GM21786 (cell line): ENCODE measurements at regions not wholly inside any gene's neighbourhood (a gene's known extent, or its start where the extent isn't known, plus 50 kb on each side); places are given as distances from the start of the nearest gene placed in this dataset.

Source experiments
- ATAC-seq: cut with Tn5 transposase; IDR thresholded peaks from one replicate; pipeline ENCODE4 v1.9.1; 2021; ENCODE audit not compliant: unreplicated experiment

DNA sequence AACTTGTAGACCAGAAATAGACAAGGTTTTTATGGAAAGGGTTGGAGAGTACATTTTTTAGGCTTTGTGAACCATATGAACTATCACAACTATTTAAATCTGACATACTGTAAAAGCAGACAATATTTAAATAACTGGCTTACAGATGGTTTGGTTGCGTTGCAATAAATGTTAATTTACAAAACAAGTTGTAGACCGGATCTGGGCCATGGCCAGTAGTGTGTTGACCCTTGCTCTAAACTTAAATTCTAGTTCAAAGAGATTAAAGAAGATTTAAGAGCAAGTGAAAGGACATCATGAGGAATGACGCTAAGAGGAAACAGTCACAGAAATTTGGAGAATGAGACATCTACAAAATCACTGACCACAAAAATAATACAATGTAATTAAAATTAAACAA, 652.7 kb downstream of the DCDC2C start:
- no peak for ATAC-seq

DNA sequence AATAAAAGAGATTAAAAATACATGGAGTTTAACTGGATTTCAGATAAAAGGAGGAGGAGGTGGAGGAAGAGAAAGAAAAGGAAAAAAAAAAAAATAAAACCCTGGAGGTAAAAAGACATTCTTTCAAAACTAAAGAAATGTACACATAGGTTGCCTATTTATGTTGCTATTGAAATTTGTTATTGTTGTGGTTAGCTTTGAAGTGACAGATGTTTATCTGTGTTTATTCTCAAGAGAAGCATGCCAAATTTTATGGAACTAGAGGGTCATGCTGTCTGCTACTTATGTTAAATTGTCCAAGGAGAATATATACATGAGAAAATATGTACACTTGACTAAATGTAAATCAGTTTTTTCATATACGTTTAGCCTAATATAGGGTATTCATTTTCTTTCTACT, 653.2 kb downstream of the DCDC2C start:
- ATAC-seq, result no peak

DNA sequence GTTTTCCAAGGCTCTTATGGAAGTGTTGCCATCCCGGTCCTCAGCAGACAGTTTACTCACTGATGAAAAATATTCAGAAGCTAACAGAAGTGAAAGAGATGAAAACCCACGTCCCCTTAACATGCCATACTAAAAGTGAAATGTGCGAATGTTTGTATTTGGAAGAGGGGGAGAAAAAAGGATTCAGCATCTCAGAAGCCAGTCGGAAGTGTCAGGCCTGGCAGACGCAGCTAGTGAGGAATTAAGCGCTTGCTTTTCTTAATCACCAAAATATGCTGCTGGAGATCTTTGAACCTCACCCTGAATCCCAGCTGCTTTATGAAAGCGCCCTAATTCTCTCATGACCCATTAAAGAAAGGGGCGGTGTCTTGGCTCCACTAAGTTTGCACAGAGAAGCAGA, 653.7 kb downstream of the DCDC2C start:
- no peak for ATAC-seq

DNA sequence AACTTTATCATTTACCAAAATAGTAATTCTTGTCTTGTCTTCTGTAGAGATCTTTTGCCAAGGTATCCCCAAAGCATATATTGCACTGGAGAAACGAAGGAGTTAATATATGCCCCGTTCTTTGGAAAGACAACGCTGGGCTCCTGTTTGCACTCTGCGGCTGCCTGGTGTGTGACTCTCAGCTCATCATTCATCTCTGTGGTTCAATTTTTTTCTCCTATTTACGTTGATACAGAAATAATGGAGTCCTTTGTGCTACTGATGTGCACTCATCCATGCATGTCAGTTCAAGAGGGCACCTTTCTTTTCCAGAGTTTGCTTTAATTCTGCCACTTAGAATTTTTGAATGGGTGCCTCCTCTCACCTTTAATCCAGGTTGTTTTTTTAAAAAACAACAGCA, 655.5 kb downstream of the DCDC2C start:
- no peak for ATAC-seq

DNA sequence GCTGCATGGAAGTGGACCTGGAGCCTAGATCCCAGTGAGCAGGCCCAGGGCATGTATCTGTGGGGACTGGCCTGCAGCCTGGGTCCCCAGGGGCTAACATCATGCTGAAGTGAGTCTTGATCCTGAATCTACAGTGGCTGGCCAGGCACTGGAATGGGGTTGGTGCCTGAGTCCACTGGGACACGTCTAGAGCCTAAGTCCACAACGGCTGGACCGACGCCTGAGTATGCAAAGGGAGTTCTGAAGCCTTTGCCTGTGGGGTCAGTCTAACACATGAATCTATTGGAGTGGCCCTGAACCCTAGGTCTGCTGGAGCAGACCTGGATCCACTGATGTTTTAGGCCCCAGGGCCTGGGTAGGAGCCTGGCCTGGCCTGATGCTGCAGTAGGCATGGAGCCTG, 665.5 kb downstream of the DCDC2C start:
- no peak for ATAC-seq

DNA sequence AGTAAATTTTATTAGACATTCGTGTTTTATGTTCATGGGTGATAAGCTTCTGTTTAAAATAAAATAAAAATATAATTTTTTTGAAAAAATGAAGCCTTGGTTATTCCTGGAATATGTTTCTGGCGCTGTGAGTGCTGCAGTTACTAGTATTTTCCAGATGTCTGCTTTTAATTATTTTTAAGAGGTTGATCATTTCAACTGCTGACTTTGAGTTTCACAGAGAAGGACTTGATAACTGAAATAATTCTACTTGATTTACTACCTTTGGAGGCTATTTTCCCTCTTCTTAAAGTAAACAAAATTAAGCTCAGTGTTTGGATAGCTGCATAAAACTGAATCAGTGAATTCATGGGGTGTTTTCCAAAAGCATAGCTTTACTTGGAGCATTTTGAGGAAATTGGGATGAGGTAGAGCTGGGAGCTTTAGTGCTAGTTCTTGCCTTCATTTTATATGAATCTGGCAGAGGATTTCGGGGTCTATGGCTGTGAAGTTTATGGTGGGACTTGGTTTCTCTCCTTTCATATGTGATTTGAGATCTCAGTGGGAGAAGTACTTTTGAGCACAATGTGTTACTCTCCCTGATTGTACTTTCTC, 666.5 kb downstream of the DCDC2C start:
- ATAC-seq, result no peak

DNA sequence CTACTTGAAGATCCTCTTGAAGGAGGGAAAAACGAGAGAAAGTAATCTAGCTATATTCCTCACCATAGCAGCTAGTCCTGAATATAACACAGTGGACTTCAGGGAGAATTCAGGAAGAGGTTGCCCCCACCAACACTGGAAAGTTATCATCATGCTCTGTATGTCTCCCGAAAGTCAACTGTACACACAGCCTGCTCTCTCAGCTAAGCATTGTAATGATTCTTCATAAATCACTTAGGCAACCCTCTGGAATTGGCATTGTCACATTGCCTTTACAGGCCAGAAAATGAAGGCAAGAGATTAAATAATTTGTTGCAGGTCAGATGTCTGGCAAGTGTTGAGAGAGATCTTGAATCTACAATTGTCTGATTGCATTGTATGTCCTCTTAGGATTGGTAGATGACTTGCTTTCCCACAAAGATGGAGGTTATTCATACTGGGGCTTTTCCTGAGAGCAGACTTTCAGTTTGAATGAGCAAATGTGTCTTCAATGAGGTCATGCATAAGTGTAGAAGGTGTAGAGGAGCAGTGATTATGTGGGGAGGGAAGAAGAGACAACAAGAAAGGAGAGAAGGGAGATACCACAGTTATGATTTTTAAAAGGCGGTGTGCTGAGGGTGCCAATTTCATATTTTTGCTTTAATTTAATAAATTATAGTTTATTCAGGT, 667.2 kb downstream of the DCDC2C start:
- no peak for ATAC-seq

DNA sequence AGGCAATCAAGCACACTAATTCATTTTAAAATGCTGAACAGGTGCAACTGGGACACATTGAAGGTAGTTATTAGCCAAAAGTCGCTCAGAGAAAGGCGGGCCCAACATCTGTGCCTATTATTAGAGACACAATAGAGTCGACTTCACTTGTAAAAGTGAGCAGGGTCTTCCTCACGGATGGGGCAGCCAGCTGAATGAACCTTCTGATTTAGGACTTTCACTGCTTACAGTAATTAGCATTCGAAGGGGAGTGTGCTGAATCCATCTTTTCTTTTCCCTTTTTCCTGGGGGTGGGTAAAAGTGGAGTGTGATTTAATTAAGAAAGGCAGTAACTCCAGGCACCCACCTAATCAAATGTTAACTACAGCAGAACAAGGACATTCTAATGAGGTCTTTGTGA, 677.7 kb downstream of the DCDC2C start:
- no peak for ATAC-seq

DNA sequence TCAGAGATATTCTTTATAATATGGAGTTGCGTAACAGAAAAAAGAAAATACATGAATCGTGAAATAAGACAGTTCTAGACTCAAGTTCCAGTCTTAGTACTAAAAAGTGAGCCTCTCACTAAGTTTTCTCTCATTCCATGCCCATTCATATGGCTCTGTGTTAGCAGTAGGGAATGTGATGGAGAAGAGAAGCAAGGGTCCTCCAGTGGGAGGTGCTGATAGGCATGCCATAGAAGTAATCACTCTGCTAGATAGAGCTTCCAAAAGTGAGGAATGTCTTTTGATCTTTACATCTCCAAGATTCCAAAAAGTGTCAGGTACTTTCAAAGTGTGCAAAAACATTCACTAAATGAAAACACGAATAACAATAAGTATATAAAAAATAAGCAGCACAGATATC, 678.4 kb downstream of the DCDC2C start:
- ATAC-seq, result no peak

DNA sequence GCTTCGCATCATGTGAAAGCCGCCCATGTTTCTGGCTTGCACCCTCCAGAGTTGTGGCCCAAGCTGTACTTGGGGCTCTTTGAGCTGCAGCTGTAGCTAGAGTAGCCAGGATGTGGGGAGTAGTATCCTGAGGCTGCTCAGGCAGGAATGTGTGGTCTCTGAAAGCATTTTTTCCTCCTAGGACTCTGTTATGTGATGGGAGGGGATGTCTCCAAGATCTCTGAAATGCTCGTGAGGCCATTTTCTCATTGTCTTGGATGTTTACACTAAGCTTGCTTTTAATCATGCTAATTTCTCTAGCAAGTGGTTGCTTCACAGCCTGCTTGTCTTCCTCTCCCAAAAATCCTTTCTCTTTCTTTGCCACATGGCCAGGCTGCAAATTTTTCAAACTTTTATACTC, 687.6 kb downstream of the DCDC2C start:
- ATAC-seq, result no peak

DNA sequence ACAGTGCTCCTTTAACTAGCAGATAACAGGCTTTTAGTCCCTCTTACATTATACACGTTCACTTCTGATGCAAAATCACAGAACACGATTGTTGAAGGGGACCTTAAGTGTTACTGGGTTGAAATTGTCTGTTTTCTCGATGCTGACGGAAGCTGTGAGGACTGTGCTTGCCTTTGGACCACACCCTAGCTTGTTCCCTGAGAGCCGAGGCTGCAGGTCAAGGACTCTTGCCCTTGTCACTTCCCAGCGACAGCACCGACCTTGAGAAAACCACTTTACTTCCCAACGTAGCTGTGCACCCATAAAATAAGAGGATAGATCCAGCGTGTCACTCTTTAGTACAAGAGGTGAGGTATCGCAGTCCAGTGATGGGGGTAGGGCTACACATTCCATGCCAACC, 701.0 kb downstream of the DCDC2C start:
- no peak for ATAC-seq

DNA sequence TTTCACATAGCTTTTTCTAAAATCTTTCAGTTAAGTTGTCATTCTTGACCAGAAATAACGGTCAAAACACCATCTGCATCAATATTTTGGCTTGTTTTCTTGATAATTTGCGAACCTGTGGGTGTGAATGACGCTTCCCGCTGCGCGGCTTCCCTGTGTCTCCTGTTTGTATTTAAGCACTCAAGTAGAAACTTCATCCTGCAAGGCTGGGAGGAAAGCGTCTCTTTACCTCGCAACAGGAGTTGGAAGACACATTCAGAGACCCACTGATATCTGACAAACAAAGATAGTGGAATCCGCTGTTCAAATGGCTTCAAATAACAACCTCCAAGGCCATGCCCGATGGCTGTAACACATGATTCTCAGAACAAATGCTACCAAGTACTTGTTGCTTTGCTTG, 704.9 kb downstream of the DCDC2C start:
- ATAC-seq, result no peak

DNA sequence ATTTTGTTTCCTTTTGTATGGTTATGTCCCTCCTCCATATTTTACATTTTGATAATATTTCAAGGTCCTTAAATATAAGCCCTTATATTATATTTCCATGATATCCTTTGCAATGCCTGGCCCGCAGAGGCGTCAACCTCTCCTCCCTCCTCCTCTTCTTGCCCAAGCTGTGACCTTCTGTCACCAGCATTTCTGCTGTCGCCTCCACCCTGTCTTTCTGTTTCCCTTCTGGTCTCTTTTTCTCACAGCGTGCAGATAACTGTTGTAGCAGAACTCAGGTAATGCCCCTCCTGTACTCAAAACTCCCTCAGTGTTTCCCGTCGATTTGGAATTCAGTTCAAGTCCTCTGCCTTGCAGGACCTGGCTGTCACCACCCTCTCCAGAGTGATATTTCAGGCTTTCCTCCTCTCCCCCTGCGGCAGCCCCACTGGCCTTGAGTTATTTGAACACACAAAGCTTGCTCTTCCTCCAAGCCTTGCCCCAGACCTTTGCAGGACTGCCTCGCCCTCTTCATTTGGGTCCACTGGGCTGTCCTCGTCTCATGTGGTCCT, 709.3 kb downstream of the DCDC2C start:
- no peak for ATAC-seq

DNA sequence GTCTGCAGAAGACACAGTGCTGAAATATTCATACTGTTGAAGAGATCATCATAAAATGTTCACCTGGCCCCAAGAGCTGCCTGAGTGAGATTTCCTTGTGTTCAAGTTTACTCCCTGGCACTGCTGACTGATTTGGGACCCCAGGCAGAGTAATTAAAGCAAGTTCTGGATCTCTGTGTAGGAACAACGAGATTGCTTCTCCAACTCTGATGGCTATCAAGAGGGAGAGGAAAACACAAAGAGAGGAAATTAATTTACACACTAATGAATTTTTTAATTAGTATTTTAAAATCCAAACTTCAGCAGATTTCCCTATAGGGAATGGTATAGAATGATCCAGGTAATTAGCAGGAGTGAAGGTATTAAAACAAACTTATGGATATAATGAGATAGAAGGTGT, 711.8 kb downstream of the DCDC2C start:
- ATAC-seq, result no peak

DNA sequence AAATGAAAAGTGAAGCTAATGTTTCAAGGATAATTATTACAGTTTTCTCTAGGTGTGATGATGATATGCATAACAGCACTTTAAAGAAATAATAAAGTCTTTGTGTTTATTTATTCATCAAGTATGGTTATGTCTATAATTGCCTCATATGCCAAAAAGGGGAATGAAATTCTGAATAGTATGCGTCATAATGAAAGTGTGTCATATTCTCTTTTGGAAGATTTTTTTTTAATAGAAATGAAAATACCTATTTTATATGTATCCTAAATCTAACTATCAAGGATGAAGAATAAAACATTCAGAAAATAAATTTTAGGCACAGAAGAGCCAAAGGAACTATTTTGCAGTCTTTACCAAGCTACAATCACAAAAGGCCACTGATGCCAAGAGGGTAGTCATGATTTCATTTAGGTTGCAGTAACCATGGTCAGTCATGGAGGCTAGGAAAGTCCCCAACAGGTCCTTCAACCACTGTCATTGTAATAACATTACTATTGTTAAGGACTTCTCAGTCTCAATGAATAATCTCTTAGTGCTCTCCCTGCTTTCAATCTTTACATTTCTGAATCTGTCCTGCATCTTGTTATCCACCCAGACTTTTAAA, 712.5 kb downstream of the DCDC2C start:
- ATAC-seq, result peak; percentile 65

DNA sequence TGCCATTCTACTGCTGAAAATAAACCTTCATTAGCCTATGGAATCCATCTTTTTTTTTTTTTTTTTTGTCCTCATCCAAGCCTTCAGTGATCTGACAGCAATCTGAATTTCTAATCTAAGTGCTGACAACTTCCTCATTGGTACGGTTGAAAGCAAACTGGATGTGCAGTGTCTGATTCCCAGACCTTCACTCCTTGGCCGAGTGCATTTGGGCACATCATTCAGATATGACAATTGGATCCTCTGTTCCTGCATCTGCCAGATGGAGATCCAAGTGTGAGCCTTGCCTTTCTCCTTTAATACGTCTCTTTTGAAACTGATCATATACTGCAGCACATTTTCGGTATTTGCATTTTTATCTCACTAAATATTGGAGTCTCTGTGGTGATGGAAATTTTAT, 713.1 kb downstream of the DCDC2C start:
- ATAC-seq, result no peak

DNA sequence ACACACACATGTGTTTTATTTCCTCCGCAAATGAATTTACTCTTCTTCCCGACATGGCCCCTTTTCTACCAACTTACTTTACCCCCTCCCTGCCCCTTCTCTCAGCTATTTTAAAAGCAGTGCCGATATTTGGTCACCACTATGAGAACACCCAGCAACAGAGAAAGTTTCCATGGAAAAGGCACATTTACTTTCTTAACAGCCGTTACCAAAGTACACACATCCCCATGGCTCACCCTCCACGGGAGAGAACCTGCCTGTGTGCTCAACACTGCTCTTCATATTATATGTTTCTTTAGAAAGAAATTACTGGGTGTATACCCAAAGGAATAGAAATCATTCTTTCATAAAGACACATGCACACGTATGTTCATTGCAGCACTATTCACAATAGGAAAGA, 714.4 kb downstream of the DCDC2C start:
- no peak for ATAC-seq

DNA sequence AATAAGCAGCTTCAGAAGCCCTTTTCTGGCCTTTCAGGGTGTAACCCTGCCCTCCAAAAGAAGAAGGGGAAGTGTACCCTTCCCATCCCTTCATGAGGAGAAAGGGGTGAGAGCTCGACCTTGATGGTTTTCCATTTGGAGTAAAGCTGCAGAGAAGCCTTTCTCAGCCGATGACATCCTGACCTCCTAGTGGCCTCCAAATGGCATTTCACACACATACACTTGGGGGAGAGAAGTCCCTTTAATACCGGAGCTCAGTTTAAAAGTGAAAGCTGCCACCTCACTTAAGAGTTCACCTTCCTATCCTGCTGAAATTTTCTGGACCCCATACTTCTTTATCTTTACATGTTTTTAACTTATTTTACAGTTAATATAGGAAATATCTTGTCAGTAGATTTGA, 716.7 kb downstream of the DCDC2C start:
- no peak for ATAC-seq

DNA sequence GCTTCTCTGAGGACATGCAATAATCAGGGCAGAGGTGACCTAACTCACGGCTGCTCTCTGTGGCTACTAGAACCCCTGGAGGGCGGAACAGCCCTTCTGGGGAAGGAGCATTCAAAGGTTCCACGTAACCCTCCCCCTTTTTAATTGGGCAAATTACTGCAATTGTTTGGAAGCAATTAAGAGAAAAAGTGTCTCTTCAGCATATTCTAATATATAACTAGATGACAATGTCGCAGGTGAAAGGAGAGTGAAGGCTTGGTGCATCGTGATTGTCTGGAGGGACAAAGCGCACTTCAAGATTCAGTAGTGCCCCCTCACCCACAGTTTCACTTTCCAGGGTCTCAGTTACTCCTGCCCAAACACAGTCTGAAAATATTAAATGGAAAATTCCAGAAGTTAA, 720.8 kb downstream of the DCDC2C start:
- no peak for ATAC-seq

DNA sequence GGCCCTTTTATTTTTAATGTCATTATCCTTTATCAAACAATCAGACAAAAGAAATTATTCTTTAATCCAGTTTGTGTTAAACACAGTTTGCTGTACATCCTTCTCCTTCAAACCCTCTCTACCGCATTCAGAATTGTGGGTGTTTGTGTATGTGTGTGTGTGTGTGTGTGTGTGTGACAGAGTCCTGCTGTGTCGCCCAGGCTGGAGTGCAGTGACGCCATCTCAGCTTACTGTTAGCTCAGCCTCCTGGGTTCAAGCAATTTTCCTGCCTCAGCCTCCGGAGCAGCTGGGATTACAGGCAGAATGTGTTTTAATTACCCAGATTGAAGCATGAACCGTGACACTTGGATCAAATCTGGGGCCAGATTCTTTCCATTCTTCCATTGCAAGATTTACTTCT, 723.7 kb downstream of the DCDC2C start:
- no peak for ATAC-seq

DNA sequence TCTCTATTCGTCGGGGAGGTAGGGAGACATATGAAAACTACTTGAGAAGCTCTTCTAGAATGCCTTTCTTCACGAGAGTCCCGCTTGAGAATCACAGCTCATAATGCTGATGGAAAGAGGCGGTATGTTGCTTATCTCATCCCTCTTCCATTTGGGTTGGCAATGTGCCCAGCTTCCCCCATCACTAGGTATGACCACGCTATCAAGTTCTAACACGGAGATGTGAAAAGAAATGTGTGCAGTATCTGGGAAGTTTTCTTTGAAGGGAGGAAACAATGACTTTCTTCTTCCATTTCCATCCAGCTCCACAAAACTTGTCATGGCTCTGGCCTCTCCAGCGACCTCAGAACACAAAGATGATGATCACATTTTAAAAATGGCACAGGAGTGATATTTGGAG, 742.4 kb downstream of the DCDC2C start:
- no peak for ATAC-seq

DNA sequence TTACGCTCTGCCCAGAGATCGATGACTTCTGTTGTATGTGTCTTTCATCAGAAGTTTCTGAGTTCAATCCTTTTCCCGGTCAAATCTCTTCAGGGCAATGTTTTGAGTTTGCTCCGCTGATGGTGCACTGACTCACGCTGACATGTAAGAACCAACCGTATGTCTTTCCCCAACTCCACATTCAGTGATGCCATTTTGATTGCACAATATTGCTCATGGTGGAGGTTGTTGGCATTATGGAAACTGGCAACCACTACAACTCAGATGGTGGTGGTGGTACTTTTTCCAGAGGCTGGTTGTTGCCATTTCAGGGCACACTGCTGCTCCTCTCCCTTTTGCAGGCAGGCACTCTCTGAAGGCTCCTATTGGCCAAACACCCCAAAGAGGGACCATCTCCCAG, 751.5 kb downstream of the DCDC2C start:
- ATAC-seq, result no peak
